GM12891 (cell line): ENCODE measurements at regions not wholly inside any gene's neighbourhood (a gene's known extent, or its start where the extent isn't known, plus 50 kb on each side); places are given as distances from the start of the nearest gene placed in this dataset.

Experiments used
- PAX5 ChIP-seq: IDR thresholded peaks from 2 replicates; pipeline ENCODE4 v1.6.1; 2011; ENCODE audit warnings: low read length, moderate library complexity, mild to moderate bottlenecking; ENCODE audit not compliant: insufficient read depth, severe bottlenecking
- POLR2A ChIP-seq: IDR thresholded peaks from 2 replicates; pipeline ENCODE4 v1.6.1; 2011; ENCODE audit warnings: low read depth, low read length, control low read depth
- POLR2AphosphoS5 ChIP-seq: IDR thresholded peaks from 2 replicates; pipeline ENCODE4 v1.6.1; 2011; ENCODE audit warnings: low read depth, low read length, control low read depth
- SPI1 ChIP-seq: IDR thresholded peaks from 2 replicates; pipeline ENCODE4 v1.6.1; 2011; ENCODE audit warnings: low read depth, low read length, control low read depth
- TAF1 ChIP-seq: IDR thresholded peaks from 2 replicates; pipeline ENCODE4 v1.6.1; 2011; ENCODE audit warnings: low read depth, low read length, control low read depth

GRCh38 chr4:64895031-64895430 lies 485.8 kb upstream of the TECRL start:
- TF ChIP-seq TAF1, result no peak
- no peak for TF ChIP-seq POLR2A
- no peak for TF ChIP-seq POLR2AphosphoS5
- TF ChIP-seq SPI1, result no peak
- no peak for TF ChIP-seq PAX5
